Panc1 (cell line): ENCODE measurements at regions not wholly inside any gene's neighbourhood (a gene's known extent, or its start where the extent isn't known, plus 50 kb on each side); places are given as distances from the start of the nearest gene placed in this dataset.

ENCODE experiments used
- ATAC-seq: fragments of 200-7000 bp; cut with Tn5 transposase; 2 replicates; pipeline ENCODE4 v1.9.1; 2020; ENCODE audit warnings: mild to moderate bottlenecking, moderate library complexity
- BruUV-seq: library from RNA; stranded (reverse); fragments of 400-500 nt; replicated peaks from 2 replicates; lab custom pipeline; 2021; lab: Mats Ljungman, UMichigan
- CTCF ChIA-PET: fragments of 300-600 bp; sonication (Branson Sonifier 250); formaldehyde crosslinking; loops from one replicate; lab custom pipeline; 2022; ENCODE audit warnings: antibody characterized with exemption; lab: Charles Lee
- POLR2A ChIA-PET: fragments of 300-600 bp; sonication (Branson Sonifier 250); formaldehyde crosslinking; loops from one replicate; lab custom pipeline; 2022; ENCODE audit warnings: antibody characterized with exemption; lab: Charles Lee
- DNase-seq: peaks from one replicate; pipeline ENCODE4 v3.0.0-alpha.2; 2010; ENCODE audit warnings: low read depth, low spot score
- H3K27ac ChIP-seq: 2 replicates; pipeline ENCODE4 v1.5.1; 2011; ENCODE audit warnings: mild to moderate bottlenecking, low read length, inconsistent platforms
- H3K27me3 ChIP-seq: fragments of 200-500 bp; sonication (Bioruptor generic); 2 replicates; pipeline ENCODE4 v1.6.0; 2014; ENCODE audit warnings: low read length, inconsistent platforms; ENCODE audit not compliant: control insufficient read depth, insufficient read depth
- H3K36me3 ChIP-seq: fragments of 200-500 bp; sonication (Bioruptor generic); 2 replicates; pipeline ENCODE4 v1.5.1; 2014; ENCODE audit warnings: inconsistent platforms, mild to moderate bottlenecking, low read length, moderate library complexity; ENCODE audit not compliant: control insufficient read depth, insufficient read depth
- H3K4me1 ChIP-seq: 2 replicates; pipeline ENCODE4 v1.5.1; 2011; ENCODE audit warnings: inconsistent platforms, mild to moderate bottlenecking, low read length, moderate library complexity; ENCODE audit not compliant: control insufficient read depth, insufficient read depth
- H3K4me3 ChIP-seq, 2 experiments: 2 replicates each; pipeline ENCODE4 v1.5.1; 2011 to 2012; ENCODE audit warnings: low read depth in 2 of 2, low read length in 2 of 2, mild to moderate bottlenecking in 2 of 2, inconsistent platforms in 1 of 2, moderate library complexity in 1 of 2
- H3K9me3 ChIP-seq: fragments of 200-500 bp; sonication (Bioruptor generic); 2 replicates; pipeline ENCODE4 v1.5.1; 2014; ENCODE audit warnings: low read depth, mild to moderate bottlenecking, inconsistent platforms, low read length, moderate library complexity; ENCODE audit not compliant: control insufficient read depth, insufficient read depth
- POLR2AphosphoS5 ChIP-seq: IDR thresholded peaks from 2 replicates; pipeline ENCODE4 v1.6.1; 2012; ENCODE audit warnings: mild to moderate bottlenecking, low read depth, low read length, moderate library complexity
- REST ChIP-seq, 2 experiments: IDR thresholded peaks; 2 replicates each; pipeline ENCODE4 v1.6.1; 2011 to 2012; ENCODE audit warnings: low read depth in 2 of 2, control low read depth in 1 of 2, low read length in 1 of 2, mild to moderate bottlenecking in 1 of 2, moderate library complexity in 1 of 2; ENCODE audit not compliant: insufficient read depth in 1 of 2
- SIN3A ChIP-seq: IDR thresholded peaks from 2 replicates; pipeline ENCODE4 v1.6.1; 2012; ENCODE audit warnings: low read depth, mild to moderate bottlenecking, low read length, moderate library complexity, borderline replicate concordance; ENCODE audit not compliant: insufficient read depth
- TCF7L2 ChIP-seq: IDR thresholded peaks from 2 replicates; pipeline ENCODE4 v1.6.1; 2011; ENCODE audit warnings: mild to moderate bottlenecking, low read depth, low read length, inconsistent platforms
- in situ Hi-C: cut with HindIII; loops from 2 replicates; pipeline ENCODE4 v1.10.0; 2016; ENCODE audit warnings: low sequenced_read_pairs, low pct_unique_long_range_greater_than_20kb
- intact Hi-C: fragments of 100-400 bp; cut with micrococcal nuclease; formaldehyde crosslinking; loops from one replicate; pipeline ENCODE4 v1.10.0; 2022; ENCODE audit not compliant: unreplicated experiment
- TF ChIP-seq, protein P1 (sequence below): fragments of 450-650 bp; IDR thresholded peaks from 2 replicates; pipeline ENCODE4 v1.5.1; 2017; ENCODE audit warnings: mild to moderate bottlenecking

DNA sequence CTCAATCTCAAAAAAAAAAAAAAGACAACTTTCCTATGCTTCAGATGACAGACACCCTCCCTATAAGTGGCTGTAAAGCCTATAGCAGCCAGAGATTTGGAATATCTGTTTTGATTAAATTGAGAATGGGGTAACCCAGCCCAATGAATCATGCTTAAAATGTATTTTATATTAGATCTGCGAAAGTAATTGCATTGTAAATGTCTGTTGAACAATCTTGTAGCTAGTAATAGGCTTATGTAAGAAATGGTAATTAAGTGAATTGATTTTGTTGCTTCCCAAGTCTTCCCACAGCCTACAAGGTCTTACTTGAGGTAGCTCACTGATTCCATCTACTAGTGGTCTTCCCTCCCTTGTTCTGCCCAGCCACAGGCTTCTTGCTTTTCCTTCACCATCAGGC, 590.7 kb downstream of the ACTL7B start:
- in situ Hi-C loops = no loop called here
- ChIA-PET POLR2A (no interaction called here), CTCF (no interaction called here)
- intact Hi-C loops = no loop called here
- Histone ChIP-seq H3K4me3 (no peak overlapping the region), H3K27me3 (no peaks in the 10 kb centered on the region), H3K4me1 (no peaks in the 10 kb centered on the region), H3K27ac (no peak overlapping the region), H3K9me3 (no peaks in the 10 kb centered on the region), H3K36me3 (no peaks in the 10 kb centered on the region)
- TF ChIP-seq SIN3A (no peak), REST (IDR thresholded peaks at IDR 0.05; ENCODE audit: insufficient read depth in 1 of 2, low read depth in 2 of 2, low read length in 1 of 2) (no peak), TCF7L2 (no peak), POLR2AphosphoS5 (no peak)
- TF ChIP-seq, protein P1, sequence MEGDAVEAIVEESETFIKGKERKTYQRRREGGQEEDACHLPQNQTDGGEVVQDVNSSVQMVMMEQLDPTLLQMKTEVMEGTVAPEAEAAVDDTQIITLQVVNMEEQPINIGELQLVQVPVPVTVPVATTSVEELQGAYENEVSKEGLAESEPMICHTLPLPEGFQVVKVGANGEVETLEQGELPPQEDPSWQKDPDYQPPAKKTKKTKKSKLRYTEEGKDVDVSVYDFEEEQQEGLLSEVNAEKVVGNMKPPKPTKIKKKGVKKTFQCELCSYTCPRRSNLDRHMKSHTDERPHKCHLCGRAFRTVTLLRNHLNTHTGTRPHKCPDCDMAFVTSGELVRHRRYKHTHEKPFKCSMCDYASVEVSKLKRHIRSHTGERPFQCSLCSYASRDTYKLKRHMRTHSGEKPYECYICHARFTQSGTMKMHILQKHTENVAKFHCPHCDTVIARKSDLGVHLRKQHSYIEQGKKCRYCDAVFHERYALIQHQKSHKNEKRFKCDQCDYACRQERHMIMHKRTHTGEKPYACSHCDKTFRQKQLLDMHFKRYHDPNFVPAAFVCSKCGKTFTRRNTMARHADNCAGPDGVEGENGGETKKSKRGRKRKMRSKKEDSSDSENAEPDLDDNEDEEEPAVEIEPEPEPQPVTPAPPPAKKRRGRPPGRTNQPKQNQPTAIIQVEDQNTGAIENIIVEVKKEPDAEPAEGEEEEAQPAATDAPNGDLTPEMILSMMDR = no peak
- ATAC-seq (no peak), DNase-seq (no peak)
- no TSS peak for BruUV-seq

DNA sequence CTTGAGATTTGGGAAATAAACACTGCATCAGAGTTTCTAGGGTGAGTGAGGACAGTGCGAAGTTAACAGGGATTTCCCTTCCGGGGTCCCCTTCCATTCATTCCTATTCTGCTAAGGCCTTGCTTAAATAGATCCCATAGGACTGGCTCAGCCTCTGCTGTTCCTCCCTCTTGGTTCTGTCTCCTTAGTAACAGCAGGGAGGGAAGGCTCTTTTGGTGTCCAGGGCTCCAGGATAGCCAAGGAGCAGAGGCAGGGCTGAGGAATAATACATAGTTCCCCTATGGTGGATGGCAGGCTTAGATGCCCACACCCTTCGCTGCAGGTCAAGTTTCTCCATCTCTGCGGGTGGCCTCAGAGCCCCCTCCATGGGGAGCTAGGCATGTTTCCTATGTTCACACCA, 591.7 kb downstream of the ACTL7B start:
- no TSS peak for BruUV-seq
- POLR2A ChIA-PET = no interaction called here
- Histone ChIP-seq H3K4me1 (no peaks in the 10 kb centered on the region), H3K27ac (no peak overlapping the region), H3K4me3 (no peak overlapping the region), H3K27me3 (no peaks in the 10 kb centered on the region), H3K36me3 (no peaks in the 10 kb centered on the region), H3K9me3 (no peaks in the 10 kb centered on the region)
- CTCF ChIA-PET = no interaction called here
- in situ Hi-C loops (no loop called here), intact Hi-C loops (no loop called here)
- ATAC-seq = no peak
- DNase-seq = no peak
- no peak for TF ChIP-seq POLR2AphosphoS5
- TF ChIP-seq SIN3A = no peak
- no peak for TF ChIP-seq TCF7L2
- TF ChIP-seq, protein P1 = no peak
- TF ChIP-seq REST (IDR thresholded peaks at IDR 0.05; ENCODE audit: insufficient read depth in 1 of 2, low read depth in 2 of 2, low read length in 1 of 2) = no peak
